DOHH2 (cell line): ENCODE measurements at regions not wholly inside any gene's neighbourhood (a gene's known extent, or its start where the extent isn't known, plus 50 kb on each side); places are given as distances from the start of the nearest gene placed in this dataset.

Experiments
- CTCF ChIP-seq: fragments of 200-600 bp; sonication (generic); IDR thresholded peaks from one replicate; pipeline ENCODE4 v1.5.1; 2014; ENCODE audit warnings: antibody characterized with exemption, mild to moderate bottlenecking, low read depth, low read length; ENCODE audit not compliant: poor library complexity, severe bottlenecking
- EZH2phosphoT487 ChIP-seq: fragments of 200-600 bp; sonication (generic); IDR thresholded peaks from 2 replicates; pipeline ENCODE4 v1.6.1; 2017; ENCODE audit warnings: borderline replicate concordance, mild to moderate bottlenecking, antibody characterized with exemption, low read length, moderate library complexity, mixed read lengths

GRCh38 chr1:187996780-187997179 is 1168.0 kb downstream of the PLA2G4A start:
- no peak for TF ChIP-seq CTCF
- no peak for TF ChIP-seq EZH2phosphoT487
